ENCODE measurements at regions not wholly inside any gene's neighbourhood (a gene's known extent, or its start where the extent isn't known, plus 50 kb on each side); places are given as distances from the start of the nearest gene placed in this dataset.

DNA sequence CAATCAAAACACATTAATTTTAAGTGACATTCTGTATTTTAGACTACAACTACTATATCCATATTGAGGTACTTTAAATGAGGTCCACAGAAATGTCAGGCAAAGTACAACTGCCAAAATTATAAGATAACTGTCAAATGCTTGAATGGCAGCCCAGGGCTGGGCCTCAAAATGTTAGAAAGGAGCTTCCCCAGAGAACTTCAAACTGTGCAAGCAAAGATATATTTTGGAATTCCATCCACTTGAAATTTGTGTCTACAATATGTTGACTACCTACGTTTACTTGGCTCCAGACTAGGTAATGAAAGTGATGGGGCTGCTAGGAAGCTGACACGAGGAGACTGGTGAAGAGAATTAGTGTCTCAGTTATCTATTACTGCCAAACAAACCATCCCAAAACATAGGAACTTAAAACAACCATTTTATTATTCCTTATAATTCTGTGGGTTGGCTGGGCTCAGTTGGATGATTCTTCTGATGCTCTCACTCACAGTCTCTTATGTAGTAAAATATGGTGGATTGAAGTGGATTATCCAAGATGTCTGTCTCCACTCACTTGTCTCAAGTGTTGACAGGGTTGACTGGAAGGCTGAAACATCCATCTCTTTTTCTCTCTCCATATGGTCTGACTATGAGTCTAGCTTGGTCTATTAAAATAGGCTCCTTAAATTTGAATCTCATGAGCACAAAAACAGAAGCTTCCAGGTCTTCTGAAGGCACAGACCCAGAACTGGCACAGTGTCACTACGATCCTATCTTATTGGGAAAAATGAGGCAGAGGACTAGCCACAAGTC lies 74.2 kb downstream of the FZD1 start:
- ChIA-PET CTCF (ENCODE audit: low intra/inter-chr PET ratio, low total read pairs) (no interaction called here), POLR2A (no interaction called here)
- no peak overlapping the region for H3K27ac ChIP-seq (ENCODE audit: extremely low read length, insufficient read depth, low read length)
- intact Hi-C loops (cut with micrococcal nuclease; ENCODE audit: unreplicated experiment) = no loop called here
- H2AFZ ChIP-seq (ENCODE audit: low read length) = no peak overlapping the region
- H3K9ac ChIP-seq (ENCODE audit: insufficient read depth, low read depth, low read length) = no peak overlapping the region
- WGBS (ENCODE audit: low lambda C conversion rate) = 4% methylated on average over 3 of the region's 3 CpGs
- DNase-seq (ENCODE audit: low spot score) (no peak), ATAC-seq (no peak), FAIRE-seq (no peak)
- H3K79me2 ChIP-seq (ENCODE audit: insufficient read depth, low read length) = no peaks in the 10 kb centered on the region
- H3K36me3 ChIP-seq (replicated peaks in 1 of 2; ENCODE audit: control insufficient read depth in 1 of 2, insufficient read depth in 2 of 2, low read length in 2 of 2) = no peaks in the 10 kb centered on the region
- H3K4me2 ChIP-seq (ENCODE audit: low read depth, low read length) = no peak overlapping the region
- BruUV-seq (replicated peaks) = no TSS peak
- H3K4me1 ChIP-seq (ENCODE audit: insufficient read depth, low read length) = no peaks in the 10 kb centered on the region
- 0 out of 5 replicates have a peak, but pooled peaks cover 0 to 4% of the 10 kb centered on the region in 2 experiments for H3K27me3 ChIP-seq (ENCODE audit: control insufficient read depth in 1 of 2, insufficient read depth in 2 of 2, low read length in 2 of 2)
- in situ Hi-C loops (cut with HindIII; ENCODE audit: extremely low pct_ligation_motif_present, low pct_unique_long_range_greater_than_20kb) = no loop called here
- H3K9me3 ChIP-seq (ENCODE audit: low read length) = no peaks in the 10 kb centered on the region
- H4K20me1 ChIP-seq (ENCODE audit: insufficient read depth, low read length) = no peaks in the 10 kb centered on the region
- TF ChIP-seq REL (CRISPR knock-in tag; conservative IDR thresholded peaks at IDR 0.05) = no peak
- TF ChIP-seq, protein P1, sequence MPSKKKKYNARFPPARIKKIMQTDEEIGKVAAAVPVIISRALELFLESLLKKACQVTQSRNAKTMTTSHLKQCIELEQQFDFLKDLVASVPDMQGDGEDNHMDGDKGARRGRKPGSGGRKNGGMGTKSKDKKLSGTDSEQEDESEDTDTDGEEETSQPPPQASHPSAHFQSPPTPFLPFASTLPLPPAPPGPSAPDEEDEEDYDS (CRISPR knock-in tag; IDR thresholded peaks at IDR 0.05) = no peak
- TF ChIP-seq TOPORS (CRISPR knock-in tag; IDR thresholded peaks at IDR 0.05) = no peak
- TF ChIP-seq, protein P2, sequence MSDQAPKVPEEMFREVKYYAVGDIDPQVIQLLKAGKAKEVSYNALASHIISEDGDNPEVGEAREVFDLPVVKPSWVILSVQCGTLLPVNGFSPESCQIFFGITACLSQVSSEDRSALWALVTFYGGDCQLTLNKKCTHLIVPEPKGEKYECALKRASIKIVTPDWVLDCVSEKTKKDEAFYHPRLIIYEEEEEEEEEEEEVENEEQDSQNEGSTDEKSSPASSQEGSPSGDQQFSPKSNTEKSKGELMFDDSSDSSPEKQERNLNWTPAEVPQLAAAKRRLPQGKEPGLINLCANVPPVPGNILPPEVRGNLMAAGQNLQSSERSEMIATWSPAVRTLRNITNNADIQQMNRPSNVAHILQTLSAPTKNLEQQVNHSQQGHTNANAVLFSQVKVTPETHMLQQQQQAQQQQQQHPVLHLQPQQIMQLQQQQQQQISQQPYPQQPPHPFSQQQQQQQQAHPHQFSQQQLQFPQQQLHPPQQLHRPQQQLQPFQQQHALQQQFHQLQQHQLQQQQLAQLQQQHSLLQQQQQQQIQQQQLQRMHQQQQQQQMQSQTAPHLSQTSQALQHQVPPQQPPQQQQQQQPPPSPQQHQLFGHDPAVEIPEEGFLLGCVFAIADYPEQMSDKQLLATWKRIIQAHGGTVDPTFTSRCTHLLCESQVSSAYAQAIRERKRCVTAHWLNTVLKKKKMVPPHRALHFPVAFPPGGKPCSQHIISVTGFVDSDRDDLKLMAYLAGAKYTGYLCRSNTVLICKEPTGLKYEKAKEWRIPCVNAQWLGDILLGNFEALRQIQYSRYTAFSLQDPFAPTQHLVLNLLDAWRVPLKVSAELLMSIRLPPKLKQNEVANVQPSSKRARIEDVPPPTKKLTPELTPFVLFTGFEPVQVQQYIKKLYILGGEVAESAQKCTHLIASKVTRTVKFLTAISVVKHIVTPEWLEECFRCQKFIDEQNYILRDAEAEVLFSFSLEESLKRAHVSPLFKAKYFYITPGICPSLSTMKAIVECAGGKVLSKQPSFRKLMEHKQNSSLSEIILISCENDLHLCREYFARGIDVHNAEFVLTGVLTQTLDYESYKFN (CRISPR knock-in tag; conservative IDR thresholded peaks at IDR 0.05) = no peak
- TF ChIP-seq PCBP2 (optimal IDR thresholded peaks at IDR 0.05; ENCODE audit: low read depth, low read length, poor library complexity, severe bottlenecking) = no peak
- no peak for TF ChIP-seq SMARCC2 (IDR thresholded peaks at IDR 0.05)
- no peak for TF ChIP-seq SMC3 (IDR thresholded peaks at IDR 0.05; ENCODE audit: low read length)
- TF ChIP-seq ZNF367 (CRISPR knock-in tag; IDR thresholded peaks at IDR 0.05; ENCODE audit: borderline replicate concordance) = no peak
- TF ChIP-seq ZNF350 (CRISPR knock-in tag; IDR thresholded peaks at IDR 0.05; ENCODE audit: borderline replicate concordance, low read depth) = no peak
- TF ChIP-seq RAD21 (CRISPR knock-in tag; IDR thresholded peaks at IDR 0.05) = no peak
- TF ChIP-seq HOXD1 (CRISPR knock-in tag; IDR thresholded peaks at IDR 0.05) = no peak
- no peak for TF ChIP-seq GABPA (IDR thresholded peaks at IDR 0.05; ENCODE audit: low read depth, low read length)
- no peak for TF ChIP-seq GABPA (CRISPR knock-in tag; IDR thresholded peaks at IDR 0.05; ENCODE audit: low read depth)
- no peak for TF ChIP-seq HMG20A (CRISPR knock-in tag; IDR thresholded peaks at IDR 0.05; ENCODE audit: borderline replicate concordance)
- H3K4me3 ChIP-seq (replicated peaks in 1 of 3; ENCODE audit: insufficient read depth in 1 of 3, low read depth in 2 of 3, low read length in 3 of 3) = no peak overlapping the region

Measured in HepG2 (cell line).